ENCODE measurements at regions not wholly inside any gene's neighbourhood (a gene's known extent, or its start where the extent isn't known, plus 50 kb on each side); places are given as distances from the start of the nearest gene placed in this dataset.

DNA sequence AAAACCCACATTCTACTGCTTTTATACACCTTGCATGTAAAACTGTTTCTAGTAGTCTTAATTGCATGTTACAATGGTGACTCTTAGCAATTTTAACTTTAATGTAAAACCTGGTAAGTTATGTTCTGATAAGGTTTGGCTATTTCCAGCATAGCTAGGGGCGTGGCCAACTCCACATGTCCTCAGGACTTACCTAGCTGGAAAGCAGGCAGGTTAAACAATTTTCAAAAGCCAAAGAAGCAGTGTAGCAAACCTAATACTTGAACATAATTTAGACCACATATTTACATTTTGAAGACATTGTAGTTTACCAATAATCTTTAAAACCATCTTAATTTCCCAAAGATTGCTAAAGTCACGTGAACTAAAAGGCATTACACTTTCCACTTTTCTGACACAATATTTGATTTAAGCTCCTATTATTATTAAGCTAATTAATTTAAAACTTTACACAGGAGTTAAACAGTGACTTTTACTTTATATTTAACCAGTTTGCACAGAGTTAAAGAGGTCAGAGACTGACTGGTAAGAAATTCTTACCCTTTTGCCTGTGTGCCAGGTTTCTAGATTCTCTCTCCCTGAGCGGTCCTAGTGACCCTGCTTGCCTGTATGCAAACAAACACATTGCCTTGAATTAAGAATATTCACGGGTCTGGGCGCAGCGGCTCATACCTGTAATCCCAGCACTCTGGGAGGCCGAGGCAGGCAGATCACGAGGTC is 88.2 kb downstream of the GLUD2 start:
- no peak for DNase-seq (ENCODE audit: low spot score in 2 of 2, unreplicated experiment in 2 of 2)
- Mint-ChIP-seq H3K4me1 (no peaks in the 10 kb centered on the region), H3K27me3 (ENCODE audit: low read depth) (no peaks in the 10 kb centered on the region), H3K9me3 (peaks cover 17% of the 10 kb centered on the region), H3K4me3 (no peak overlapping the region), H3K27ac (no peak overlapping the region), H3K36me3 (no peaks in the 10 kb centered on the region)
- TF ChIP-seq CTCF (IDR thresholded peaks at IDR 0.05; ENCODE audit: unreplicated experiment), result no peak

DNA sequence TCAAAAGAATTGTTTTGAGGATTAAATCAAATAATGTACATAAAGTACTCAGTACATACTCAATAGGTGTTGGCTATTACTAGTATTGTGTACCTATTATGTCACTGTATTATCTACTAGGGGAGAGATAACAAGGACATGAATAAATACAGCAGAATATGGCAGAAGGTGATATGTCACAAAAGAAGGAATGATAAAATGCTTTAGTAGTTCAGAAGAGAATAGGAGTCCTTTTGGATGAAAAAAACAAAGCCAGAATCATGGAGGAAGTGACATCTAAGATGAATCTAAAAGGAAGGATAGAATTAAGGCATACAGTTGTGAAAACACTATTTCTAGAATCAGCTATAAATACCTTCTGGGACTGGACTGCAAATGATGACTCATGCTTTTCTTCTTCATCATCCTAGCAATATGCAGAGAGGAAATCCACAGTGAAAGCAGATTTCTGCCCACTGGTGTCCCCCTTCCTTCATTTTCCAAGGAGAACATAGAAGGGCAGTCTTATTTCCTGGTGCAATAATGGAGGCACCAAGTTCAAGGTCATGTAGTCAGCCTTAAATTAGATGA is 98.7 kb downstream of the GLUD2 start:
- DNase-seq (ENCODE audit: low spot score in 2 of 2, unreplicated experiment in 2 of 2), result no peak
- Mint-ChIP-seq H3K4me1 (no peaks in the 10 kb centered on the region), H3K4me3 (no peak overlapping the region), H3K36me3 (no peaks in the 10 kb centered on the region), H3K27me3 (ENCODE audit: low read depth) (no peaks in the 10 kb centered on the region), H3K27ac (no peak overlapping the region), H3K9me3 (peaks cover 45% of the 10 kb centered on the region)
- no peak for TF ChIP-seq CTCF (IDR thresholded peaks at IDR 0.05; ENCODE audit: unreplicated experiment)

DNA sequence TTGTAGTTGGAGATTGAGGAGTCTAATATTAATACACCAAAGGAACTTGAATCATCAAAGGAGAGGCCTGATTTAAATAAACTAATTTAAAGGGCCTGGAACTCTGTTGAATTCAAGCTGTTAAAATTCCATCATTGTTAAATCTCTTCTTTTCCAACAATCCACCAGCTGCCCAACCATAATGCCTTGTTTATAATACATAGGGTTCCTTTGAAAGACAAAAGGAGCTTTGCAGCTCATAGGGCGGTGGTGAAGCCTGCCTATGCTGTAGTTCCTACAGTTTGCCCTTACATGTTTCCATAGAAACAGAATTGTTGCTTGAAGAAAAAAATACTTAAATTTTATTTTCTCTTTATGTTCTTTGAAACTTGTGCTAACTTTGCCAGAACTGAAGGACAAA is 102.8 kb downstream of the GLUD2 start:
- no peak overlapping the region for H3K27ac Mint-ChIP-seq

DNA sequence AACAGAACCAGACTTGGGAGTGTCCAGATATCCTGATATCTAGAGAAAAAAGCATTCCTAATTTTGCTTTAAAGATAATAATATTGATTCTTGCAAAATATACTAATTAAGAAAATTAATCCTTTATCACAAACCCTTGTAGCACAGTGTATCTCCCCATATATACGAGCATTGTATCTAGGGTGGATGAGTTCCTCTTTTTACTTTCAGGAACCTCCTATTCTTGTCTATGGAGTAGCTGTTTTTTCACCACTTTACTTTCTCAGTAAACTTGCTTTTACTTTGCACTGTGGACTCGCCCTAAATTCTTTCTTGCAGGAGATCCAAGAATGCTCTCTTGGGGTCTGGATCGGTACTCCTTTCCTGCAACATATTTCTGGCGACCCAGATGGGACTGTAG is 103.9 kb downstream of the GLUD2 start:
- peaks cover 49% of the 10 kb centered on the region for H3K9me3 Mint-ChIP-seq
- no peaks in the 10 kb centered on the region for H3K36me3 Mint-ChIP-seq
- no peak overlapping the region for H3K27ac Mint-ChIP-seq
- H3K27me3 Mint-ChIP-seq (ENCODE audit: low read depth), result no peaks in the 10 kb centered on the region
- H3K4me3 Mint-ChIP-seq, result no peak overlapping the region
- H3K4me1 Mint-ChIP-seq, result no peaks in the 10 kb centered on the region
- DNase-seq (ENCODE audit: low spot score in 2 of 2, unreplicated experiment in 2 of 2), result no peak
- TF ChIP-seq CTCF (IDR thresholded peaks at IDR 0.05; ENCODE audit: unreplicated experiment), result no peak

More for the DNA sequence above, 102.8 kb downstream of the GLUD2 start:
- no peak for DNase-seq (ENCODE audit: low spot score in 2 of 2, unreplicated experiment in 2 of 2)
- H3K27me3 Mint-ChIP-seq (ENCODE audit: low read depth), result no peaks in the 10 kb centered on the region
- TF ChIP-seq CTCF (IDR thresholded peaks at IDR 0.05; ENCODE audit: unreplicated experiment), result no peak
- H3K36me3 Mint-ChIP-seq, result no peaks in the 10 kb centered on the region
- no peaks in the 10 kb centered on the region for H3K4me1 Mint-ChIP-seq
- H3K9me3 Mint-ChIP-seq, result peaks cover 56% of the 10 kb centered on the region
- no peak overlapping the region for H3K4me3 Mint-ChIP-seq

DNA sequence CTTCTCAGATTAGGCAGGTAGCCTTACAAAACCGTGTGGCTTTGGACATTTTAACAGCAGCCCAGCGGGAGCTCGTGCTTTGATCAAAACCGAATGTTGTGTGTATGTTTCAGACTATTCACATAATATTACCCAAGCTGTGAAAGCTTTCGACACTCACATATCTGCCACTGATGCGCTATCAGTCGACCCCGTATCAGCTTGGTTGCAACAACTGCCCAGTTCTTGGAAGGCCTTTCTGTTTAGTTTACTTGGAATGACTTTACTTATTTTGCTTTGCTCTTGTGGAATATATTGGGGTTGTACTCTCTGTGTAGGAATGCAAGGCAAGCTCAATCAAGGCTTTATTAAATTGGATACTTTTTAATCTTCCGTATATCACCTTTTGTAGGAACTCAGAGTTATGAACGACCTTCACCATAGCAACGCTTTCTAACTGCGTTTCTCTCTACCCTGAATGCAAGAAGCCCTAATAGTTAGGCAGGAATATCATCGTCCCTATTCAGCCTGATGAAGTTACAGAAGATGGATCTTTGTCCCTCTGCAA is 107.5 kb downstream of the GLUD2 start:
- Mint-ChIP-seq H3K27ac (no peak overlapping the region), H3K4me3 (no peak overlapping the region), H3K9me3 (peaks cover 41% of the 10 kb centered on the region), H3K36me3 (no peaks in the 10 kb centered on the region), H3K4me1 (peaks cover 6% of the 10 kb centered on the region), H3K27me3 (ENCODE audit: low read depth) (no peaks in the 10 kb centered on the region)
- TF ChIP-seq CTCF (IDR thresholded peaks at IDR 0.05; ENCODE audit: unreplicated experiment), result no peak
- DNase-seq (ENCODE audit: low spot score in 2 of 2, unreplicated experiment in 2 of 2), result no peak

Measured in mesothelial cell of epicardium (in vitro differentiated cells).